Heart left ventricle (tissue), 13 donors: ENCODE measurements at regions not wholly inside any gene's neighbourhood (a gene's known extent, or its start where the extent isn't known, plus 50 kb on each side); places are given as distances from the start of the nearest gene placed in this dataset.

Experiments
- CTCF ChIP-seq, 12 donors: fragments of 200-600 bp; sonication (generic) in 4 of 12; IDR thresholded peaks; one replicate each; pipeline versions ENCODE4 v1.5.0 to v1.8.0; 2018 to 2022; ENCODE audit warnings: antibody characterized with exemption in 12 of 12, mild to moderate bottlenecking in 5 of 12
- POLR2A ChIP-seq, 2 donors: fragments of 450-650 bp; IDR thresholded peaks; one replicate each; pipeline ENCODE4 v1.6.1; 2017; ENCODE audit warnings: antibody characterized with exemption in 2 of 2, mild to moderate bottlenecking in 2 of 2, moderate library complexity in 2 of 2
- donor health status: ischemic (EF 13 %, LVEDD 7.1; RV severe dilation, severe dysfunction).
- donor health status: DM: no; HTN: yes; CAD: no.
- donor health status: DM: no; HTN: no; CAD: no.
- donor health status: ischemic (EF 25% LVEDD 6.9; RV normal size, moderate dysfunction).
- donor health status: ischemic (EF 25% LVEDD 5.7; RV mildly dilated, moderate dysfunction).
- donor health status: ischemic (EF 35%, LVEDD 5.7; RV mildly dilated, moderate dysfunction).
- donor health status: nonischemic (EF 11% LVEDD 7.7; RV severe dilation, severe dysfunction).
- donor health status: DM: yes; HTN: yes; CAD: no.
- donor health status: PGD.
- donor health status: ischemic (EF 29% LVEDD 5.4; RV normal size, mild dysfunction).
- donor health status: nonischemic (EF 23%, LVEDD 6.1; RV moderate dilation, normal function).

- no peak for TF ChIP-seq CTCF (IDR thresholded peaks at IDR 0.05)
- TF ChIP-seq POLR2A (IDR thresholded peaks at IDR 0.05) = no peak
These were observed 124.5 kb upstream of the PJA1 start for GRCh38 chrX:69289793-69290123.
